Stimulated activated CD8-positive, alpha-beta memory T cell treated with anti-CD3 and anti-CD28 coated beads, Interleukin-7, amount 100 ng/mL, for 4 hours (primary cell): ENCODE measurements at regions not wholly inside any gene's neighbourhood (a gene's known extent, or its start where the extent isn't known, plus 50 kb on each side); places are given as distances from the start of the nearest gene placed in this dataset.
"Not testable (repeated sequence)": the region's sequence is repeated elsewhere in the genome, so short reads cannot be mapped to it uniquely, and the experiment has no call there.

Source experiments
- DNase-seq, 2 donors: peaks; one replicate each; pipeline ENCODE4 v3.0.0-alpha.2; 2020; ENCODE audit warnings: low read depth in 2 of 2

DNA sequence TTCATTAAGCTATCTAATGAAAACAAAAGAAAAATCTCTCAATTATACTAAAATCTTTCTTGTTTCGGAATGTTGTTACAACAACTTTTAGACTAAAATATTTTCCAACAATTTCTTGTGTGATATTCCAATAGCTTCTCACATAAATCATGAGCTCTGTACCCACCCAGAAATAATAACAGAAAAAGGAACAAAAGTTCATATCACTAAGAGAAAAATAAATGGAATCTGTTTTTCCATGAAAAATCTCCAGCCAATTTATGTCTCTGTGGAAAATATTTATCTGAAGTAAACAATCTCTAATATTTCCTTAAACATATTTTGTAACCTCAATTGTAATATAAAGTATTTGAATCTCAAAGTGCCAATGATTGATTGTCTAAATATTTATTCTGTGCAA is 628.6 kb upstream of the ANKRD30A start:
- DNase-seq = no peak

GRCh38 chr10:36494371-36494770 is 631.0 kb upstream of the ANKRD30A start:
- DNase-seq = no peak

- no peak for DNase-seq
These were observed 631.9 kb upstream of the ANKRD30A start for GRCh38 chr10:36493516-36493880.

- DNase-seq = no peak
These were observed 632.5 kb upstream of the ANKRD30A start for GRCh38 chr10:36492590-36493515.

DNA sequence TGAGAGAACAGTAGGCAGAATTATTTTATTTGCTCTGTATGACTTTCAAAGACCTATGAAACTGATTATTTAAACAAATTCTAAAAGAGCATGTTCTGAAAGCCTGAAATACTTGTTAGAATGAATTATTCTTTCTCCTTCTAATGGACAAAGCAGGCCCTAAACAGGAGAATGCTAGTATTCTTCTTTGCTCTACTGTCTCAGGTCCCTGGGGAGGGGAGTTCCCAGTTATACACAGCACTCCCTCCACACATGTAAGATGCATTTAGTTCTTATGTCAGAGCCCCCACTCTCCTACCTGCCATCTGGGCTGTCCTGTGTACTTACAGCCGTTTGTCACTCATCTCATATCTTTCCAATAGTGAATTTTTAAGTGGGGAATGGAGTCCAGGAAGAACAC is 633.5 kb upstream of the ANKRD30A start:
- DNase-seq = no peak

DNA sequence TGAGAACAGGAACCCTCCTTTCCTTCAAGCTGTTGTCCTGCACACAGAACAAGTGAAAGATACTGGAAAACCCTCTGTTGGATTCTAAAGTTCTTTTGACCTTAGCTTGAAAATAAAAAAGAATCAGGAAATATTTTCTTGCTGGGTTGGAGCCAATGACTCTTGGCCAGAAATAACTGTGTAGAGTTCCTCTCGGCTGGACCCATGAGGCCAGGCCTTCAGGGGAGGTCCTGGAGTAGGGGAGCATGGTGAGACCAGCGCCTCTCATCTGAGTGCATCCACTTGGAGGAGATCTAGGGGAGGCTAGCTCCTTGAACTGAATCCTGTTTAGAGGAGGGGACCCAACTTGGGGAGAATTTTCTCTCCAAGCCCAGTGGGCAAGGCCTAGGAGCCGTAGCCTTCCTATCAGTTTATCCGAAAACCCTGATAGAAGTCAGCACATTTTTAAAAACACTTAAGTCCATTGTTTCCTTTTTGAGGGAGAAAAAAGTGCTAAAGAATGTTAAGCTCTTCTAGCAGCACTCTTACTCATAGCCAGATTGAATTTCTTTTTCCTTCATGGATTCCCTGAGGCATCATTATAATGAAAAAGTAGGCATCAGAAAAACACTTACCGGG is 635.7 kb upstream of the ANKRD30A start:
- DNase-seq = no peak

DNA sequence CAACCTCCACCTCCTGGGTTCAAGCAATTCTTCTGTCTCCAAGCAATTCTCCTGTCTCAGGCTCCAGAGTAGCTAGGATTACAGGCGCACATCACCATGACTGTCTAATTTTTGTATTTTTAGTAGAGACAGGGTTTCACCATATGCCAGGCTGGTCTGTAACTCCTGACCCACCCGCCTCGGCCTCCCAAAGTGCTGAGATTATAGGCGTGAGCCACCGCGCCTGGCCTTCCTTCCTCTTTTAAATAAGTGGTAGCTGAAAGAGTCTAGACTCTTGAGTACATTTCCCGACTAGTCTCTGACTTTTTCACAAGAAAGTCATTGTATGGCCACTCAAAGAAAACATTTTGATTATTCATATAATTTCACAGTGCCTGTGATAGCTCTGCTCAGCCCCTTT is 636.2 kb upstream of the ANKRD30A start:
- no peak for DNase-seq

- DNase-seq = no peak
These were observed 636.8 kb upstream of the ANKRD30A start for GRCh38 chr10:36488579-36488978.

DNA sequence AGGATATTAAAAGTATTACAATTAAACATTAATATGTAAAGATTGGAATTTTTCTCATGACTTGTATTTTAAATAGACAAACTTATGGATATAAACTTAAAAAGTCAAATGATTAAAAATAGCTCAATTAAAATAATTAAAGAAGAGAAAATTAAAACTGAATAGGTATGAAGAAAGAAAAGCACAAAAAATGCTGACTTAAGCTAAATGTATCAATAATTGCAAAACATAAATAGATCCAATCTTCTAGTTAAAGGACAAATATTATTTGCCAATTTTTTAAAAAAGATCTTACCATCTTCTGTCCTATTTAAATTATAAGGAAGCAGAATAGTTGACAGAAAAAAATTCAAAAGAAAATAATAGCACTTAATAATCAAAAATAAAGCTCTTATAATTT is 646.3 kb upstream of the ANKRD30A start:
- no peak for DNase-seq

DNA sequence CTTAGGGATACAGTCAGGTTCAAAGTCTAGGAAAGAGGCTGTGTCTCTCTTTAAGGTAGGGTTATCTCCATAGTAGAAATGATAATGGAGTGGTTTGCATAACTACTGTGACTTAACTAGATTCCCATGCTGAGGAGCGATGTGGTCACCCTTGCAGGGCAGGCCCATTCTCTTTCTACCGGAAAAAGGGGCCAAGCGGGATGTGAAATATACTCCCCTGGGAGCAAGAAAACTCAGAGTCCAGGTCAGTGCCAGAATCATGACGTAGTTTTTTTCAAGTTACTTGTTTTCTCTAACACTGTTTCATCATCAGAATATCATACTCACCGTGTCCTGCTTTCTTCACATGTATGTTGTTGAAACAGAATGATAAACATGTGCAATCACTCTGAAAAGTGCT is 649.0 kb upstream of the ANKRD30A start:
- no peak for DNase-seq

DNA sequence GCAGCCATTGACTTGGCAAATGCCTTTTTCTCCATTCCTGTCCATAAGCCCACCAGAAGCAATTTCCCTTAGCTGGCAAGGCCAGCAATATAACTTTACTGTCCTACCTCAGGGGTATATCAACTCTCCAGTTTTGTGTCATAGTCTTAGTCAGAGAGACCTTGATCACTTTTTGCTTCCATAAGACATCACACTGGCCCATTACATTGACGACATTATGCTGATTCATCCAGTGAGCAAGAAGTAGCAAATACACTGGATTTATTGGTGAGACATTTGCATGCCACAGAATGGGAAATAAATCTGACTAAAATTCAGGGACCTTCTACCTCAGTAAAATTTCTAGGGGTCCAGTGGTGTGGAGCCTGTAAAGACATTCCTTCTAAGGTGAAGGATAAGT is 649.7 kb upstream of the ANKRD30A start:
- DNase-seq = no peak

DNA sequence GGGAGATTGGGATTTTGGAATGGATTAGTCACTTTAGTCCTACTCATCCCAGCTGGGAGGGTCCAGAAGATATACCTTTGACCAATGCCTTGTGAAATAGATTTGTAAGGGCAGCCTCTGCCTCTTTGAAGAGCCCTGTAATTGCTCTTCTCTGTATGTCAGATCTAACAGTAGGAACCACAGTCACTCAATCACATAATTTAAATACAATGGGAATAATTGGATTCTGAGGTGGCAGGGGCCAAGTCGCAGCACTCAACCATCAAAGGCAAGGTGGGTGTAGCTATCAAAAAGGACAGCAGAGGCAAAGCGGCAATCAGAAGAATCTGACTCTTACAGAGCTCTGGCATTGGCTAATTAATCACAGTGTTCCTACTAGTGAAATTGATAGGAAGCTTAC is 650.9 kb upstream of the ANKRD30A start:
- DNase-seq = no peak

- DNase-seq = no peak
These were observed 652.3 kb upstream of the ANKRD30A start for GRCh38 chr10:36473122-36473521.

DNA sequence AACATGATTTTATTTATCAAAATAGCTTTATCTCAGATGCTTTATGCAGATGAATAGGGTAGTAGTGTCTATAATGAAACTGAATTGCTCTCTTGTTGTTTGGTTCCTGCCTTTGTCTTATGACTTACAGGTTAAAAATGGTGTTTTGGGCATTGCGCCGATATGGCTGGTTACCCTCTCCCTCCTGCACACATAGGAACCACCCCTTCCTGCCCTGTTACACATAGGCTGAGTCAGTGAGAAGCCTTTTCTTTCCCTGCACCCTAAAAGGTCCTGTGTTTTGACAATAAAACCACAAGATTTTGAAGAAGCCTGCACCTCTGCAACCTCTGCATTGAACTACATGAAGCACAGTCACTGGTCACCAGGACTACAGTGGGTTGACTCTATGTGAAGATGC is 655.8 kb upstream of the ANKRD30A start:
- DNase-seq = no peak

DNA sequence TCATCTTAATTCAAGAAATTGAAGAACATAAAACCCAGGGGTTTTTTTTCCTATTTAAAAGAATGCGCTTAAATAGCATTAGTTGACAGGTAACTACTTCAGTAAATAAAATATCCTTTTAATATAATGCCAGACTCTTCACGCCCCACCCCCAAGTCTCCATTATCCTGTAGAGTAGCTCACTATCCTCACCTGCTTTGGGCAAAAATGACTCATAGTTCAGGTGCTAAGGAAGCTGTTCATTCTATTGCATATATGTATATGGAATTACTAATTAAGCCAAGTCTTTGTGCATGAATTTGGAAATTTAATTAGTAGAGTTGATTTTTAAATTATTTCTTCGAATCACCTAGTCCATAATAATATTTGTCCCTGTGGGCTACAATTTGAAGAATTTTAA is 656.8 kb upstream of the ANKRD30A start:
- DNase-seq = no peak

GRCh38 chr10:36465604-36466379 is 659.6 kb upstream of the ANKRD30A start:
- DNase-seq = no peak

DNA sequence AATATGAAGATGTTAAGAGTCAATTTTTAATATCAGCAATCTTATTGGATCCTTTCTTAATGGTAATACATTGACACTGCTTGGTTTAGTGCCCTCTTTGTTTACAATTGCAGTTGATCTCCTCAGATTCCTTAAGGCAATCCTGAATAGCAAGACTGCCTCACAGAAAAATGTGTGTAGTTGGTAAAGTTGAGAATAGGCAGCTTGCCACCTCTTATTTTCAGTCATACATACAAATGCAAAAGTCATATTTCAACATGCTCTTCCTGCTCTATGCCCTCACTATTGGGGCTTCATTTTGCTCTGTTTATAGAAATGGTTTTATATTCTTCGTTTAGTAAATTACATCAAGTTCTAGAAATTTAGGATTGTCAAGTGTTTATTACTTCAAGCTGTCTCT is 661.1 kb upstream of the ANKRD30A start:
- DNase-seq = no peak

DNA sequence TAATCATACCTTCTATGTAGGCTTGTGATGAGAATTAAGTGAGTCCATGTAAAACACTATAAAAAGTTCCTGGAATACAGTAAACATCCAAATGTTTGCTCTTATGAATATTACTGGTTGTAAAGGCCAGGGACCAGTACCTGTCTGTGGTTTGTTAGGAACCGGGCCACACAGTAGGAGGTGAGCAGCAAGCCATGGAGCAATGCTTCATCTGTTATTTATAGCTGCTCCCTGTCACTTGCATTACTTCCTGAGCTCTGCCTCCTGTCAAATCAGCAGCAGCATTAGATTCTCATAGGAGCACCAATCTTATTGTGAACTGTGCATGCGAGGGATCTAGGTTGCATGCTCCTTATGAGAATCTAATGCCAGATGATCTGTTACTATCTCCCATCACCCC is 662.0 kb upstream of the ANKRD30A start:
- no peak for DNase-seq

DNA sequence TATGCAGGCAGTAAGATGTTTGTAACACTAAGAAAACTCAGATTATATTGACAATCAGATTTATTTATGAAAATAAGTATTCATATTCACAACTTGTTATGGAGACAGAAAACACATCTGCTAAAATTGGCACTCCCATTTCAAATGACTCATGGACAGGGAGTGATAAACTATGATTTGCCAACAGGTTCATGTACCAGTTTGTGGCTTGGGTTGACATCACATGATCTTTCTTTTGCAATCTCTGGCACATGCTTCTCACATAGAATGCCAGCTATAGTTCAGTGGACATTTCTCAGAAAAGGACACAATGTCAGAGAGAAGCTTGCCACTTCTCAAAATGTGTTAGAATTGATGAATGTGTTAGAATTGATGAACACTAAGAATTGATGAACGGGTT is 663.2 kb upstream of the ANKRD30A start:
- no peak for DNase-seq

DNA sequence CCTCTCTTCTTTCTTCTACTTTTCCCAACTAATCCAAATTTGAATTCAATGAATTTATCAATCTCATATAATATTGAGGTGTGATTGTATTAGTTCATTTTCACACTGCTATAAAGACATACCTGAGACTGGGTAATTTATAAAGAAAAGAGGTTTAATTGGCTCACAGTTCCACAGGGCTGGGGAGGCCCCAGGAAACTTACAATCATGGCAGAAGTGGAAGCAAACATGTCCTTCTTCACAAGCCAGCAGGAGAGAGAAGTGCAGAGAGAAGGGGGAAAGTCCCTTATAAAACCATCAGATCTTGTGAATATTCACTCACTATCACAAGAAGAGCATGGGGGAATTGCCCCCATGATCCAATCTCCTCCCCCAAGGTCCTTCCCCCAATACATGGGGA is 667.0 kb upstream of the ANKRD30A start:
- not testable (repeated sequence) for DNase-seq

DNA sequence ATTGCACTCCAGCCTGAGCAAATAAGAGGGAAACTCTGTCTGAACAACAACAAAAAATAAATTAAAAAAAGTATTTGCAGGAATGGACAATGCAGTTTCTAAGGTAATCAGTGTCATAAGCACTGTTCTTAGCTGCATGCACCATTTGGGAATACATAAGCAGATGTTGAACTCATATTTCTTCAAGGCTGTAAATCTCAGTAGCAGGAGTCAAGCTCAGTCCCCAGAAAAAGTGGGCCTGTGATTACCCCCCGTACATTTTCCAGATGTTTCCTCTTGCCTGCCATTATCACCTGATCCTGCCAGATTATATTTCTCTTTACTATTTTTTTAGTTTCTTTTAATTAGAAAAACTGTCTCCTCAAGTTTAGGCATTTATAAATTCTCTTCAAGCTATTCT is 667.6 kb upstream of the ANKRD30A start:
- DNase-seq = no peak

DNA sequence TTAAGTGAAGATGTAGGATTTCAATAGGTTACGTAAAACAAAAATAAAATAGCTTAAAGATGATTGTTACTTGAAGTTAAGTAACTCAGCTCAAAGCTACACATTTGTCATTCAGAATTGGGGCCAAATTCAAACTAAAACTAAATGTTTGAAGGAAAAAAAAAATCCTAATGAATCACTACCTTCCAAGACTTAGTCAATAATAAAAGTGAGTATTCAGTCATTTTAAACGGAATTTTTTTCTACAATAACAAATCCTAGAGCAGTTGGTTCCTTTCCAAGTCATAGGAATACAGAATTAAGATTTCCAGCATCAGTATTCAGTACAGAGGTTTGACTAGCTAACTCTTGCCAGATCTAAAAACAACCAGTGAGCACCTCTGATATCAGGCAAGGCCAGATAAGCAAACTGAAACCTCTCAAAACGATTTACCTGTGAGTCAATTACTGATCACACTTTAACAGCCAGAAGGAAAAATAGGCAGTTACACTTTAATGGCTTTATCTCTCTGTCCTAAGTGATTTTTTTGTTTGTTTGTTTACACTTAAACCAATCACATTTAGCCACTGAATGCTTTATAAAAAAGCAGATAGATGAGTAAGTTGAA is 669.8 kb upstream of the ANKRD30A start:
- DNase-seq = no peak
